H9 (cell line): ENCODE measurements at regions not wholly inside any gene's neighbourhood (a gene's known extent, or its start where the extent isn't known, plus 50 kb on each side); places are given as distances from the start of the nearest gene placed in this dataset.

ENCODE experiments used
- DNase-seq: peaks from one replicate; pipeline ENCODE4 v3.0.0-alpha.2; 2017
- H2AFZ ChIP-seq: one replicate; pipeline ENCODE4 v1.6.1; 2013; ENCODE audit warnings: mild to moderate bottlenecking, low read length, control low read depth, moderate library complexity
- H2AK5ac ChIP-seq: 2 replicates; pipeline ENCODE4 v1.6.1; 2013; ENCODE audit warnings: low read length, control low read depth, mixed read lengths; ENCODE audit not compliant: insufficient read length
- H2BK120ac ChIP-seq: one replicate; pipeline ENCODE4 v1.6.1; 2013; ENCODE audit warnings: low read depth, mild to moderate bottlenecking, low read length, control low read depth, inconsistent platforms; ENCODE audit not compliant: poor library complexity, severe bottlenecking
- H2BK12ac ChIP-seq: 2 replicates; pipeline ENCODE4 v1.6.1; 2013; ENCODE audit warnings: low read length, control low read depth, mixed read lengths, low read depth; ENCODE audit not compliant: insufficient read length
- H2BK15ac ChIP-seq: 2 replicates; pipeline ENCODE4 v1.6.1; 2013; ENCODE audit warnings: low read depth, low read length, control low read depth
- H2BK20ac ChIP-seq: one replicate; pipeline ENCODE4 v1.6.1; 2013; ENCODE audit warnings: low read depth, mild to moderate bottlenecking, low read length, control low read depth, inconsistent platforms; ENCODE audit not compliant: poor library complexity, severe bottlenecking
- H2BK5ac ChIP-seq: 2 replicates; pipeline ENCODE4 v1.6.1; 2013; ENCODE audit warnings: low read length, control low read depth, mixed read lengths; ENCODE audit not compliant: insufficient read length
- H3K14ac ChIP-seq: 2 replicates; pipeline ENCODE4 v1.6.1; 2013; ENCODE audit warnings: low read length, control low read depth; ENCODE audit not compliant: insufficient read depth
- H3K18ac ChIP-seq: 2 replicates; pipeline ENCODE4 v1.6.1; 2013; ENCODE audit warnings: low read depth, mild to moderate bottlenecking, mixed read lengths, low read length, control low read depth; ENCODE audit not compliant: insufficient read length
- H3K23ac ChIP-seq: 2 replicates; pipeline ENCODE4 v1.6.1; 2013; ENCODE audit warnings: low read length, control low read depth, mixed read lengths, low read depth; ENCODE audit not compliant: insufficient read length
- H3K23me2 ChIP-seq: 2 replicates; pipeline ENCODE4 v1.6.1; 2013; ENCODE audit warnings: low read depth, mild to moderate bottlenecking, mixed read lengths, low read length, control low read depth; ENCODE audit not compliant: insufficient read length, poor library complexity, severe bottlenecking
- H3K27ac ChIP-seq: 2 replicates; pipeline ENCODE4 v1.5.1; 2013; ENCODE audit warnings: low read length, control low read depth, mixed read lengths, low read depth; ENCODE audit not compliant: insufficient read length
- H3K27me3 ChIP-seq: 2 replicates; pipeline ENCODE4 v1.6.1; 2013; ENCODE audit warnings: low read length, control low read depth, inconsistent platforms; ENCODE audit not compliant: insufficient read depth
- H3K4ac ChIP-seq: 2 replicates; pipeline ENCODE4 v1.6.1; 2013; ENCODE audit warnings: low read depth, mild to moderate bottlenecking, control low read depth, inconsistent platforms, low read length, moderate library complexity
- H3K4me1 ChIP-seq: 2 replicates; pipeline ENCODE4 v1.6.1; 2013; ENCODE audit warnings: low read length, control low read depth, inconsistent platforms; ENCODE audit not compliant: insufficient read depth
- H3K4me2 ChIP-seq: 2 replicates; pipeline ENCODE4 v1.6.1; 2013; ENCODE audit warnings: low read length, control low read depth, mixed read lengths; ENCODE audit not compliant: insufficient read length, insufficient read depth
- H3K56ac ChIP-seq: 2 replicates; pipeline ENCODE4 v1.6.1; 2013; ENCODE audit warnings: low read depth, mild to moderate bottlenecking, mixed read lengths, low read length, control low read depth; ENCODE audit not compliant: insufficient read length
- H3K79me1 ChIP-seq: 2 replicates; pipeline ENCODE4 v1.6.1; 2013; ENCODE audit warnings: low read depth, mild to moderate bottlenecking, moderate library complexity, low read length, control low read depth, inconsistent platforms; ENCODE audit not compliant: insufficient read depth, poor library complexity, severe bottlenecking
- H3K79me2 ChIP-seq: 2 replicates; pipeline ENCODE4 v1.6.1; 2013; ENCODE audit warnings: low read length, control low read depth, inconsistent platforms; ENCODE audit not compliant: insufficient read depth
- H3K9ac ChIP-seq: 2 replicates; pipeline ENCODE4 v1.6.1; 2013; ENCODE audit warnings: low read length, control low read depth, mixed read lengths; ENCODE audit not compliant: insufficient read length; ENCODE audit errors: extremely low read depth
- H3K9me3 ChIP-seq: one replicate; pipeline ENCODE4 v1.6.1; 2013; ENCODE audit warnings: low read depth, low read length, inconsistent platforms; ENCODE audit not compliant: control insufficient read depth
- H3T11ph ChIP-seq: one replicate; pipeline ENCODE4 v1.6.1; 2013; ENCODE audit warnings: mild to moderate bottlenecking, low read length, control low read depth, inconsistent platforms
- H4K20me1 ChIP-seq: one replicate; pipeline ENCODE4 v1.6.1; 2013; ENCODE audit not compliant: control insufficient read depth, insufficient read length, insufficient read depth
- H4K5ac ChIP-seq: 2 replicates; pipeline ENCODE4 v1.6.1; 2013; ENCODE audit warnings: low read depth, mild to moderate bottlenecking, mixed read lengths, low read length, control low read depth; ENCODE audit not compliant: insufficient read length
- H4K8ac ChIP-seq: replicated peaks from 2 replicates; pipeline ENCODE4 v1.6.1; 2013; ENCODE audit warnings: low read length, control low read depth, mixed read lengths, low read depth; ENCODE audit not compliant: insufficient read length
- H4K91ac ChIP-seq: 2 replicates; pipeline ENCODE4 v1.6.1; 2013; ENCODE audit warnings: low read depth, mild to moderate bottlenecking, moderate library complexity, mixed read lengths, low read length, control low read depth; ENCODE audit not compliant: insufficient read length
- H3K27ac Mint-ChIP-seq, 3 experiments: 2 replicates in 2 of 3; 3 replicates in 1 of 3; pipeline ENCODE4 v1.8.0; 2020 to 2021; ENCODE audit warnings: mixed read lengths in 3 of 3, mild to moderate bottlenecking in 1 of 3, moderate library complexity in 1 of 3
- H3K27me3 Mint-ChIP-seq: 2 replicates; pipeline ENCODE4 v1.8.0; 2021; ENCODE audit warnings: low read depth, mild to moderate bottlenecking, moderate library complexity, mixed read lengths
- H3K36me3 Mint-ChIP-seq, 3 experiments: 2 replicates in 2 of 3; 3 replicates in 1 of 3; pipeline ENCODE4 v1.8.0; 2020 to 2021; ENCODE audit warnings: low read depth in 3 of 3, mixed read lengths in 3 of 3; ENCODE audit not compliant: insufficient read depth in 1 of 3
- H3K4me1 Mint-ChIP-seq, 2 experiments: 2 replicates each; pipeline ENCODE4 v1.8.0; 2020; ENCODE audit warnings: mixed read lengths in 2 of 2
- H3K4me3 Mint-ChIP-seq, 2 experiments: 2 replicates in 1 of 2; 3 replicates in 1 of 2; pipeline ENCODE4 v1.8.0; 2020 to 2021; ENCODE audit warnings: mild to moderate bottlenecking in 2 of 2, mixed read lengths in 2 of 2, moderate library complexity in 1 of 2
- H3K9me3 Mint-ChIP-seq, 2 experiments: 2 replicates in 1 of 2; 3 replicates in 1 of 2; pipeline ENCODE4 v1.8.0; 2020; ENCODE audit warnings: mild to moderate bottlenecking in 2 of 2, mixed read lengths in 2 of 2, moderate library complexity in 1 of 2
- WGBS: extraction: QIAGEN DNeasy Blood & Tissue Kit; methylation state at CpG from one replicate; pipeline ENCODE4 v1.1.7; 2013; ENCODE audit warnings: missing lambda C conversion rate, low lambda C conversion rate, mixed read lengths; ENCODE audit not compliant: insufficient read length; ENCODE audit errors: extremely low coverage; 5-methylcytosine and 5-hydroxymethylcytosine counted together
- TF ChIP-seq, protein P1 (sequence below): fragments of 200-600 bp; sonication (generic); conservative IDR thresholded peaks from 3 replicates; pipeline ENCODE4 v1.8.0; 2021; ENCODE audit warnings: antibody characterized with exemption, mild to moderate bottlenecking

DNA sequence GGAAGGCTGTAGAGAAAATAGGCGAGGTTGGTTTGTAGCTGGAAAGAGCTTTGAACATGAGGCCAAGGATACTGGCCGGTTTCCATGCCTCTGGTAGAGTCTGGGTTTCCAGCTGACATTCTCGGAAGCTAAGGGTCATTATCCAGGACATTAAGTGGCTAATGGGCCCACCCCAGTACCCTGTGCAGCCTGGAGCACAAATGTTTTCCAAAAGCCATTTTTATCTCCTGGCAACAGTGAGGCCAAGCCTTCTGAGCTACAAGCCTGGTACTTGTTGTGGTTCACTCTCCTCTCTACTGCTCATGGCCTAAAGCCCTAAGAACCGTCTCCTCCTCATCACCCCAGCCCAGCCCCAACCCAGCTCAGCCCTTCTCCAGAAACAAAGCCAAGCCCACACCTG, 122.9 kb downstream of the DMRTA2 start:
- no peaks in the 10 kb centered on the region for H3K23me2 ChIP-seq
- no peak overlapping the region for H3K18ac ChIP-seq
- no peak overlapping the region for H2BK120ac ChIP-seq
- H3T11ph ChIP-seq: no peak overlapping the region
- no peak overlapping the region for H3K23ac ChIP-seq
- H4K91ac ChIP-seq: no peak overlapping the region
- H3K4ac ChIP-seq: no peak overlapping the region
- Mint-ChIP-seq H3K4me1 (no peaks in the 10 kb centered on the region), H3K4me3 (no peak overlapping the region), H3K9me3 (peaks cover 0 to 70% of the 10 kb centered on the region in 2 experiments; a peak in 2 of 5 replicates), H3K36me3 (peaks cover 0 to 27% (median 0%) of the 10 kb centered on the region in 3 experiments; a peak in 2 of 7 replicates), H3K27me3 (peaks cover 5% of the 10 kb centered on the region), H3K27ac (peak overlapping the region in 1 of 3 experiments; percentile 48; a peak in 1 of 7 replicates)
- no peak overlapping the region for H3K27ac ChIP-seq
- no peak overlapping the region for H3K56ac ChIP-seq
- no peak overlapping the region for H2BK12ac ChIP-seq
- no peak overlapping the region for H4K8ac ChIP-seq
- TF ChIP-seq, protein P1, sequence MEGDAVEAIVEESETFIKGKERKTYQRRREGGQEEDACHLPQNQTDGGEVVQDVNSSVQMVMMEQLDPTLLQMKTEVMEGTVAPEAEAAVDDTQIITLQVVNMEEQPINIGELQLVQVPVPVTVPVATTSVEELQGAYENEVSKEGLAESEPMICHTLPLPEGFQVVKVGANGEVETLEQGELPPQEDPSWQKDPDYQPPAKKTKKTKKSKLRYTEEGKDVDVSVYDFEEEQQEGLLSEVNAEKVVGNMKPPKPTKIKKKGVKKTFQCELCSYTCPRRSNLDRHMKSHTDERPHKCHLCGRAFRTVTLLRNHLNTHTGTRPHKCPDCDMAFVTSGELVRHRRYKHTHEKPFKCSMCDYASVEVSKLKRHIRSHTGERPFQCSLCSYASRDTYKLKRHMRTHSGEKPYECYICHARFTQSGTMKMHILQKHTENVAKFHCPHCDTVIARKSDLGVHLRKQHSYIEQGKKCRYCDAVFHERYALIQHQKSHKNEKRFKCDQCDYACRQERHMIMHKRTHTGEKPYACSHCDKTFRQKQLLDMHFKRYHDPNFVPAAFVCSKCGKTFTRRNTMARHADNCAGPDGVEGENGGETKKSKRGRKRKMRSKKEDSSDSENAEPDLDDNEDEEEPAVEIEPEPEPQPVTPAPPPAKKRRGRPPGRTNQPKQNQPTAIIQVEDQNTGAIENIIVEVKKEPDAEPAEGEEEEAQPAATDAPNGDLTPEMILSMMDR: no peak
- H3K14ac ChIP-seq: no peak overlapping the region
- no peaks in the 10 kb centered on the region for H3K4me1 ChIP-seq
- no peak overlapping the region for H2AK5ac ChIP-seq
- no peak overlapping the region for H2BK20ac ChIP-seq
- no peaks in the 10 kb centered on the region for H3K79me2 ChIP-seq
- H2AFZ ChIP-seq: no peak overlapping the region
- H3K9ac ChIP-seq: no peak overlapping the region
- H2BK15ac ChIP-seq: no peak overlapping the region
- no peak overlapping the region for H2BK5ac ChIP-seq
- no peak overlapping the region for H4K5ac ChIP-seq
- H3K27me3 ChIP-seq: no peaks in the 10 kb centered on the region; the same call in 1 of the 2 replicates
- WGBS: no CpG with 5 or more reads among the region's 4 CpGs
- H4K20me1 ChIP-seq: no peaks in the 10 kb centered on the region
- H3K4me2 ChIP-seq: no peak overlapping the region
- no peak for DNase-seq
- H3K79me1 ChIP-seq: no peaks in the 10 kb centered on the region
- H3K9me3 ChIP-seq: no peaks in the 10 kb centered on the region
